Sigmoid colon (tissue), 3 donors: ENCODE measurements at regions not wholly inside any gene's neighbourhood (a gene's known extent, or its start where the extent isn't known, plus 50 kb on each side); places are given as distances from the start of the nearest gene placed in this dataset.

Source experiments
- POLR2A ChIP-seq, 2 donors: fragments of 450-650 bp; IDR thresholded peaks; one replicate each; pipeline ENCODE4 v1.6.1; 2016; ENCODE audit warnings: antibody characterized with exemption in 2 of 2, mild to moderate bottlenecking in 2 of 2, moderate library complexity in 2 of 2
- TF ChIP-seq, protein P1 (sequence below), 4 experiments: fragments of 450-650 bp in 3 of 4; fragments of 200-600 bp in 1 of 4; IDR thresholded peaks; one replicate each; pipeline ENCODE4 v1.5.1; 2016 to 2019; ENCODE audit warnings: antibody characterized with exemption in 4 of 4, mild to moderate bottlenecking in 3 of 4, moderate library complexity in 2 of 4

DNA sequence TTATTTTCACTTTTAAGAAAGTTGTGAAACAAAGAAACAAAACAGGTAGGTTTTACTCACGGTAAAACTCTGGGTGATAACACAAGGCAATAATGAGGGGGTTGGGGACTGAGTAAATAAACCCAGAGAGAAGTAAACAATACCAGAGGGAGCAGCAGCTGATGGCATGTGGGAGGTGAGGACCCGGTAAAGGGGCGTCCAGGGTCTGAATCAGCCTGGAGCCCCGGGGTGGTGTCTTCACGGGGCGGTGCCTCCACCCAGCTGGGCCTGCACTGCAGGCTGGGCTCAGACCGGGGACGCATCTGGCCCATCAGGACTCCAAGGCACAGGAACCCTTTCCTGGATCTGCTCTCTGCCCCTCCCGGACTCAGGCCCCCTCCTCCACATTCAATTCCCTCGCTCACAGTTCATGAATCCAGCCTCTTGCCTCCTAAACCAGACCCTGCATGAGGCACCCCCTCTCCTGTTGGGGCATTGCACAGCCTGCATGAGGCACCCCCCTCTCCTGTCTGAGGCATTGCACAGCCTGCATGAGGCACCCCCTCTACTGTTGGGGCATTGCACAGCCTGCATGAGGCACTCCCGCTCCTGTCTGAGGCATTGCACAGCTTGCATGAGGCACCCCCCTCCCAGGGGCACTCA, 73.9 kb upstream of the MFGE8 start:
- no peak for TF ChIP-seq POLR2A (IDR thresholded peaks at IDR 0.05)
- TF ChIP-seq, protein P1, sequence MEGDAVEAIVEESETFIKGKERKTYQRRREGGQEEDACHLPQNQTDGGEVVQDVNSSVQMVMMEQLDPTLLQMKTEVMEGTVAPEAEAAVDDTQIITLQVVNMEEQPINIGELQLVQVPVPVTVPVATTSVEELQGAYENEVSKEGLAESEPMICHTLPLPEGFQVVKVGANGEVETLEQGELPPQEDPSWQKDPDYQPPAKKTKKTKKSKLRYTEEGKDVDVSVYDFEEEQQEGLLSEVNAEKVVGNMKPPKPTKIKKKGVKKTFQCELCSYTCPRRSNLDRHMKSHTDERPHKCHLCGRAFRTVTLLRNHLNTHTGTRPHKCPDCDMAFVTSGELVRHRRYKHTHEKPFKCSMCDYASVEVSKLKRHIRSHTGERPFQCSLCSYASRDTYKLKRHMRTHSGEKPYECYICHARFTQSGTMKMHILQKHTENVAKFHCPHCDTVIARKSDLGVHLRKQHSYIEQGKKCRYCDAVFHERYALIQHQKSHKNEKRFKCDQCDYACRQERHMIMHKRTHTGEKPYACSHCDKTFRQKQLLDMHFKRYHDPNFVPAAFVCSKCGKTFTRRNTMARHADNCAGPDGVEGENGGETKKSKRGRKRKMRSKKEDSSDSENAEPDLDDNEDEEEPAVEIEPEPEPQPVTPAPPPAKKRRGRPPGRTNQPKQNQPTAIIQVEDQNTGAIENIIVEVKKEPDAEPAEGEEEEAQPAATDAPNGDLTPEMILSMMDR (IDR thresholded peaks at IDR 0.05) = no peak
